Ovary (tissue), 3 donors: ENCODE measurements at regions not wholly inside any gene's neighbourhood (a gene's known extent, or its start where the extent isn't known, plus 50 kb on each side); places are given as distances from the start of the nearest gene placed in this dataset.

Source experiments
- POLR2A ChIP-seq: fragments of 450-650 bp; IDR thresholded peaks from one replicate; pipeline ENCODE4 v1.6.1; 2017; ENCODE audit warnings: antibody characterized with exemption, mild to moderate bottlenecking, moderate library complexity
- TF ChIP-seq, protein P1 (sequence below), 3 donors: fragments of 450-650 bp in 2 of 3; fragments of 200-600 bp in 1 of 3; IDR thresholded peaks; one replicate each; pipeline versions ENCODE4 v1.5.1 to v1.8.0; 2016 to 2022; ENCODE audit warnings: antibody characterized with exemption in 3 of 3, mild to moderate bottlenecking in 1 of 3
- donor health status: DM: no; HTN: no; CAD: no.

GRCh38 chr7:53917637-53918036 lies 624.5 kb upstream of the VSTM2A start:
- no peak for TF ChIP-seq POLR2A
- TF ChIP-seq, protein P1, sequence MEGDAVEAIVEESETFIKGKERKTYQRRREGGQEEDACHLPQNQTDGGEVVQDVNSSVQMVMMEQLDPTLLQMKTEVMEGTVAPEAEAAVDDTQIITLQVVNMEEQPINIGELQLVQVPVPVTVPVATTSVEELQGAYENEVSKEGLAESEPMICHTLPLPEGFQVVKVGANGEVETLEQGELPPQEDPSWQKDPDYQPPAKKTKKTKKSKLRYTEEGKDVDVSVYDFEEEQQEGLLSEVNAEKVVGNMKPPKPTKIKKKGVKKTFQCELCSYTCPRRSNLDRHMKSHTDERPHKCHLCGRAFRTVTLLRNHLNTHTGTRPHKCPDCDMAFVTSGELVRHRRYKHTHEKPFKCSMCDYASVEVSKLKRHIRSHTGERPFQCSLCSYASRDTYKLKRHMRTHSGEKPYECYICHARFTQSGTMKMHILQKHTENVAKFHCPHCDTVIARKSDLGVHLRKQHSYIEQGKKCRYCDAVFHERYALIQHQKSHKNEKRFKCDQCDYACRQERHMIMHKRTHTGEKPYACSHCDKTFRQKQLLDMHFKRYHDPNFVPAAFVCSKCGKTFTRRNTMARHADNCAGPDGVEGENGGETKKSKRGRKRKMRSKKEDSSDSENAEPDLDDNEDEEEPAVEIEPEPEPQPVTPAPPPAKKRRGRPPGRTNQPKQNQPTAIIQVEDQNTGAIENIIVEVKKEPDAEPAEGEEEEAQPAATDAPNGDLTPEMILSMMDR (IDR thresholded peaks at IDR 0.05), result no peak
